Sigmoid colon (tissue), 4 donors: ENCODE measurements at regions not wholly inside any gene's neighbourhood (a gene's known extent, or its start where the extent isn't known, plus 50 kb on each side); places are given as distances from the start of the nearest gene placed in this dataset.

Experiments
- EP300 ChIP-seq, 4 donors: sonication (generic); formaldehyde crosslinking; IDR thresholded peaks; one replicate each; pipeline ENCODE4 v1.6.1; 2017; ENCODE audit warnings: antibody characterized with exemption in 4 of 4
- TF ChIP-seq, protein P1 (sequence below), 4 experiments: fragments of 450-650 bp in 3 of 4; fragments of 200-600 bp in 1 of 4; IDR thresholded peaks; one replicate each; pipeline ENCODE4 v1.5.1; 2016 to 2019; ENCODE audit warnings: antibody characterized with exemption in 4 of 4, mild to moderate bottlenecking in 3 of 4, moderate library complexity in 2 of 4

DNA sequence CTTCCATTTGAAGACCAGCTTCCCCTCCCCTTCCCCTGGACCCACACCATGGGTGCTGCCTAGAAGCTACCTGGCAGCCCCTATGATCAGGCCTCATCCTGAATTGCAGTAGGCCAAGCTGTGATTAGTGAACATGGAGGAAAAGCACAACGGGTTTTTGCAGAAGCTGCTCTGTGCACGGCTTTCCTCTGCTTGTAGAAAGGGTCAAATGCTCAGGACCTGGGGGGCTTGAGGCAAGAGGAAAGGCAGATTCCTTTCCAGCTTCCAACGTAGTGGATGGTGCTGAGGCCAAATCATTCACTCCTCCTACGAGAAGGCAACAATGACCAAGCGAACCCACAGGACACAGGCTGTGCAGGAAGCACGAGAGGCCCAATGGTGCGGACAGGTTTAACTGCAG is 410.3 kb upstream of the SHH start:
- no peak for TF ChIP-seq EP300 (IDR thresholded peaks at IDR 0.05)
- TF ChIP-seq, protein P1, sequence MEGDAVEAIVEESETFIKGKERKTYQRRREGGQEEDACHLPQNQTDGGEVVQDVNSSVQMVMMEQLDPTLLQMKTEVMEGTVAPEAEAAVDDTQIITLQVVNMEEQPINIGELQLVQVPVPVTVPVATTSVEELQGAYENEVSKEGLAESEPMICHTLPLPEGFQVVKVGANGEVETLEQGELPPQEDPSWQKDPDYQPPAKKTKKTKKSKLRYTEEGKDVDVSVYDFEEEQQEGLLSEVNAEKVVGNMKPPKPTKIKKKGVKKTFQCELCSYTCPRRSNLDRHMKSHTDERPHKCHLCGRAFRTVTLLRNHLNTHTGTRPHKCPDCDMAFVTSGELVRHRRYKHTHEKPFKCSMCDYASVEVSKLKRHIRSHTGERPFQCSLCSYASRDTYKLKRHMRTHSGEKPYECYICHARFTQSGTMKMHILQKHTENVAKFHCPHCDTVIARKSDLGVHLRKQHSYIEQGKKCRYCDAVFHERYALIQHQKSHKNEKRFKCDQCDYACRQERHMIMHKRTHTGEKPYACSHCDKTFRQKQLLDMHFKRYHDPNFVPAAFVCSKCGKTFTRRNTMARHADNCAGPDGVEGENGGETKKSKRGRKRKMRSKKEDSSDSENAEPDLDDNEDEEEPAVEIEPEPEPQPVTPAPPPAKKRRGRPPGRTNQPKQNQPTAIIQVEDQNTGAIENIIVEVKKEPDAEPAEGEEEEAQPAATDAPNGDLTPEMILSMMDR (IDR thresholded peaks at IDR 0.05) = no peak
